Activated naive CD4-positive, alpha-beta T cell treated with anti-CD3 and anti-CD28 coated beads for 36 hours (primary cell): ENCODE measurements at regions not wholly inside any gene's neighbourhood (a gene's known extent, or its start where the extent isn't known, plus 50 kb on each side); places are given as distances from the start of the nearest gene placed in this dataset.
"Not testable (repeated sequence)": the region's sequence is repeated elsewhere in the genome, so short reads cannot be mapped to it uniquely, and the experiment has no call there.

Source experiments
- CTCF ChIA-PET: fragments of 350-600 bp; sonication (Branson Sonifier 250); formaldehyde crosslinking; loops from one replicate; lab custom pipeline; 2021; ENCODE audit warnings: antibody characterized with exemption; lab: Charles Lee
- DNase-seq: peaks from one replicate; pipeline ENCODE4 v3.0.0-alpha.2; 2020
- H3K27ac Mint-ChIP-seq: one replicate; pipeline ENCODE4 v1.8.0; 2021; ENCODE audit warnings: mild to moderate bottlenecking, mixed read lengths
- H3K27me3 Mint-ChIP-seq: one replicate; pipeline ENCODE4 v1.8.0; 2021; ENCODE audit warnings: low read depth, mixed read lengths
- H3K36me3 Mint-ChIP-seq: one replicate; pipeline ENCODE4 v1.8.0; 2021; ENCODE audit warnings: low read depth, mixed read lengths
- H3K4me1 Mint-ChIP-seq: one replicate; pipeline ENCODE4 v1.8.0; 2021; ENCODE audit warnings: low read depth, mixed read lengths
- H3K4me3 Mint-ChIP-seq: one replicate; pipeline ENCODE4 v1.8.0; 2021; ENCODE audit warnings: mild to moderate bottlenecking, moderate library complexity, mixed read lengths
- H3K9me3 Mint-ChIP-seq: one replicate; pipeline ENCODE4 v1.8.0; 2021; ENCODE audit warnings: mixed read lengths
- intact Hi-C: fragments of 100-400 bp; cut with micrococcal nuclease; formaldehyde crosslinking; loops from one replicate; pipeline ENCODE4 v1.15.1; 2023

- CTCF ChIA-PET, DNase-seq, H3K9me3 Mint-ChIP-seq, H3K27ac Mint-ChIP-seq, H3K4me1 Mint-ChIP-seq, H3K36me3 Mint-ChIP-seq, H3K4me3 Mint-ChIP-seq, intact Hi-C loops, H3K27me3 Mint-ChIP-seq: not testable (repeated sequence)
These were observed 324.9 kb downstream of the ADGRD1 start for GRCh38 chr12:131278451-131279115.

- no peak overlapping the region for H3K27ac Mint-ChIP-seq
These were observed 325.7 kb downstream of the ADGRD1 start for GRCh38 chr12:131279281-131279921.

GRCh38 chr12:131280426-131280825 is 326.7 kb downstream of the ADGRD1 start:
- H3K27ac Mint-ChIP-seq, result no peak overlapping the region
- CTCF ChIA-PET, result no interaction called here
- H3K9me3 Mint-ChIP-seq, result no peaks in the 10 kb centered on the region
- intact Hi-C loops, result no loop called here
- H3K27me3 Mint-ChIP-seq, result no peaks in the 10 kb centered on the region
- no peaks in the 10 kb centered on the region for H3K4me1 Mint-ChIP-seq
- H3K36me3 Mint-ChIP-seq, result no peaks in the 10 kb centered on the region
- no peak overlapping the region for H3K4me3 Mint-ChIP-seq
- DNase-seq, result no peak

More at GRCh38 chr12:131279281-131279921, 325.7 kb downstream of the ADGRD1 start:
- Mint-ChIP-seq H3K36me3 (no peaks in the 10 kb centered on the region), H3K27me3 (no peaks in the 10 kb centered on the region), H3K9me3 (no peaks in the 10 kb centered on the region), H3K4me3 (no peak overlapping the region), H3K4me1 (no peaks in the 10 kb centered on the region)
- intact Hi-C loops, result no loop called here
- CTCF ChIA-PET, result no interaction called here
- DNase-seq, result no peak

- CTCF ChIA-PET, result no interaction called here
- intact Hi-C loops, result no loop called here
- H3K27ac Mint-ChIP-seq, result no peak overlapping the region
- no peak overlapping the region for H3K4me3 Mint-ChIP-seq
- no peaks in the 10 kb centered on the region for H3K36me3 Mint-ChIP-seq
- H3K27me3 Mint-ChIP-seq, result no peaks in the 10 kb centered on the region
- no peaks in the 10 kb centered on the region for H3K4me1 Mint-ChIP-seq
- H3K9me3 Mint-ChIP-seq, result no peaks in the 10 kb centered on the region
- DNase-seq, result no peak
These were observed 327.3 kb downstream of the ADGRD1 start for GRCh38 chr12:131281016-131281415.

- no peaks in the 10 kb centered on the region for H3K4me1 Mint-ChIP-seq
- no peaks in the 10 kb centered on the region for H3K9me3 Mint-ChIP-seq
- no peak overlapping the region for H3K27ac Mint-ChIP-seq
- CTCF ChIA-PET, result no interaction called here
- DNase-seq, result no peak
- H3K27me3 Mint-ChIP-seq, result no peaks in the 10 kb centered on the region
- intact Hi-C loops, result no loop called here
- H3K36me3 Mint-ChIP-seq, result no peaks in the 10 kb centered on the region
- H3K4me3 Mint-ChIP-seq, result no peak overlapping the region
These were observed 328.8 kb downstream of the ADGRD1 start for GRCh38 chr12:131282292-131283080.

GRCh38 chr12:131283191-131283861 is 329.6 kb downstream of the ADGRD1 start:
- H3K4me3 Mint-ChIP-seq, result no peak overlapping the region
- no peak for DNase-seq
- CTCF ChIA-PET, result no interaction called here
- H3K9me3 Mint-ChIP-seq, result no peaks in the 10 kb centered on the region
- H3K4me1 Mint-ChIP-seq, result no peaks in the 10 kb centered on the region
- intact Hi-C loops, result no loop called here
- no peaks in the 10 kb centered on the region for H3K36me3 Mint-ChIP-seq
- H3K27me3 Mint-ChIP-seq, result no peaks in the 10 kb centered on the region
- no peak overlapping the region for H3K27ac Mint-ChIP-seq

- H3K36me3 Mint-ChIP-seq, H3K9me3 Mint-ChIP-seq, H3K27ac Mint-ChIP-seq, H3K4me1 Mint-ChIP-seq, H3K27me3 Mint-ChIP-seq, intact Hi-C loops, DNase-seq, H3K4me3 Mint-ChIP-seq, CTCF ChIA-PET: not testable (repeated sequence)
These were observed 330.4 kb downstream of the ADGRD1 start for GRCh38 chr12:131283862-131284825.

GRCh38 chr12:131284954-131285904 is 331.5 kb downstream of the ADGRD1 start:
- H3K4me3 Mint-ChIP-seq, intact Hi-C loops, H3K27me3 Mint-ChIP-seq, H3K27ac Mint-ChIP-seq, CTCF ChIA-PET, H3K9me3 Mint-ChIP-seq, H3K4me1 Mint-ChIP-seq, DNase-seq, H3K36me3 Mint-ChIP-seq: not testable (repeated sequence)

- CTCF ChIA-PET, result not testable (repeated sequence)
These were observed 332.2 kb downstream of the ADGRD1 start for GRCh38 chr12:131285905-131286295.

GRCh38 chr12:131286301-131286700 is 332.6 kb downstream of the ADGRD1 start:
- not testable (repeated sequence) for H3K4me1 Mint-ChIP-seq

More at GRCh38 chr12:131285905-131286295, 332.2 kb downstream of the ADGRD1 start:
- H3K4me3 Mint-ChIP-seq, H3K36me3 Mint-ChIP-seq, H3K27ac Mint-ChIP-seq, H3K27me3 Mint-ChIP-seq, intact Hi-C loops, H3K4me1 Mint-ChIP-seq, DNase-seq, H3K9me3 Mint-ChIP-seq: not testable (repeated sequence)

More at GRCh38 chr12:131286301-131286700, 332.6 kb downstream of the ADGRD1 start:
- H3K27me3 Mint-ChIP-seq, H3K27ac Mint-ChIP-seq, H3K36me3 Mint-ChIP-seq, intact Hi-C loops, H3K9me3 Mint-ChIP-seq, CTCF ChIA-PET, DNase-seq, H3K4me3 Mint-ChIP-seq: not testable (repeated sequence)
